GM18907 (cell line): ENCODE measurements at regions not wholly inside any gene's neighbourhood (a gene's known extent, or its start where the extent isn't known, plus 50 kb on each side); places are given as distances from the start of the nearest gene placed in this dataset.
"Not testable (repeated sequence)": the region's sequence is repeated elsewhere in the genome, so short reads cannot be mapped to it uniquely, and the experiment has no call there.

Experiments used
- ATAC-seq: cut with Tn5 transposase; IDR thresholded peaks from one replicate; pipeline ENCODE4 v1.9.1; 2021; ENCODE audit warnings: mild to moderate bottlenecking, moderate library complexity; ENCODE audit not compliant: unreplicated experiment

GRCh38 chrX:140172401-140172800 lies 207.1 kb upstream of the CXorf66 start:
- ATAC-seq, result no peak

GRCh38 chrX:140167551-140167950 lies 202.2 kb upstream of the CXorf66 start:
- no peak for ATAC-seq

GRCh38 chrX:140165849-140166248 lies 200.5 kb upstream of the CXorf66 start:
- ATAC-seq, result no peak

GRCh38 chrX:140164391-140164790 lies 199.1 kb upstream of the CXorf66 start:
- ATAC-seq, result no peak

GRCh38 chrX:140163371-140164159 lies 198.2 kb upstream of the CXorf66 start:
- no peak for ATAC-seq

GRCh38 chrX:140157611-140158010 lies 192.3 kb upstream of the CXorf66 start:
- no peak for ATAC-seq

- no peak for ATAC-seq
These were observed 191.8 kb upstream of the CXorf66 start for GRCh38 chrX:140157143-140157542.

- no peak for ATAC-seq
These were observed 186.0 kb upstream of the CXorf66 start for GRCh38 chrX:140151316-140151715.

- ATAC-seq, result no peak
These were observed 184.4 kb upstream of the CXorf66 start for GRCh38 chrX:140149761-140150160.

GRCh38 chrX:140141444-140142029 lies 176.2 kb upstream of the CXorf66 start:
- ATAC-seq, result peak; percentile 74

- not testable (repeated sequence) for ATAC-seq
These were observed 173.2 kb upstream of the CXorf66 start for GRCh38 chrX:140138492-140138891.

GRCh38 chrX:140138065-140138464 lies 172.7 kb upstream of the CXorf66 start:
- not testable (repeated sequence) for ATAC-seq

GRCh38 chrX:140132937-140133336 lies 167.6 kb upstream of the CXorf66 start:
- ATAC-seq, result no peak

GRCh38 chrX:140123446-140123845 lies 158.1 kb upstream of the CXorf66 start:
- ATAC-seq, result no peak

GRCh38 chrX:140114059-140114458 lies 148.7 kb upstream of the CXorf66 start:
- ATAC-seq, result not testable (repeated sequence)

GRCh38 chrX:140110081-140110650 lies 144.8 kb upstream of the CXorf66 start:
- ATAC-seq, result no peak

GRCh38 chrX:140104760-140105159 lies 139.4 kb upstream of the CXorf66 start:
- ATAC-seq, result no peak

- ATAC-seq, result no peak
These were observed 133.9 kb upstream of the CXorf66 start for GRCh38 chrX:140099221-140099620.

GRCh38 chrX:140092121-140092520 lies 126.8 kb upstream of the CXorf66 start:
- no peak for ATAC-seq

- peak; percentile 68 for ATAC-seq
These were observed 126.0 kb upstream of the CXorf66 start for GRCh38 chrX:140091125-140091886.

- ATAC-seq, result no peak
These were observed 125.4 kb upstream of the CXorf66 start for GRCh38 chrX:140090800-140091124.

- ATAC-seq, result no peak
These were observed 123.1 kb upstream of the CXorf66 start for GRCh38 chrX:140088438-140088837.
